ENCODE measurements at regions not wholly inside any gene's neighbourhood (a gene's known extent, or its start where the extent isn't known, plus 50 kb on each side); places are given as distances from the start of the nearest gene placed in this dataset.
A peak's percentile ranks its signal among the peaks of the same experiment; 100 is the strongest.

GRCh38 chr5:97545446-97545845 lies 362.4 kb upstream of the RIOK2 start:
- no peaks in the 10 kb centered on the region for H3K27me3 ChIP-seq
- H3K4me1 ChIP-seq: peaks cover 10% of the 10 kb centered on the region
- TF ChIP-seq CTCF (IDR thresholded peaks at IDR 0.05): no peak
- ATAC-seq: no peak
- intact Hi-C loops (cut with DNase I): no loop called here
- no peak overlapping the region for H3K27ac ChIP-seq
- no peaks in the 10 kb centered on the region for H3K36me3 ChIP-seq
- H3K4me3 ChIP-seq: no peak overlapping the region
- DNase-seq: no peak
- no peaks in the 10 kb centered on the region for H3K9me3 ChIP-seq

DNA sequence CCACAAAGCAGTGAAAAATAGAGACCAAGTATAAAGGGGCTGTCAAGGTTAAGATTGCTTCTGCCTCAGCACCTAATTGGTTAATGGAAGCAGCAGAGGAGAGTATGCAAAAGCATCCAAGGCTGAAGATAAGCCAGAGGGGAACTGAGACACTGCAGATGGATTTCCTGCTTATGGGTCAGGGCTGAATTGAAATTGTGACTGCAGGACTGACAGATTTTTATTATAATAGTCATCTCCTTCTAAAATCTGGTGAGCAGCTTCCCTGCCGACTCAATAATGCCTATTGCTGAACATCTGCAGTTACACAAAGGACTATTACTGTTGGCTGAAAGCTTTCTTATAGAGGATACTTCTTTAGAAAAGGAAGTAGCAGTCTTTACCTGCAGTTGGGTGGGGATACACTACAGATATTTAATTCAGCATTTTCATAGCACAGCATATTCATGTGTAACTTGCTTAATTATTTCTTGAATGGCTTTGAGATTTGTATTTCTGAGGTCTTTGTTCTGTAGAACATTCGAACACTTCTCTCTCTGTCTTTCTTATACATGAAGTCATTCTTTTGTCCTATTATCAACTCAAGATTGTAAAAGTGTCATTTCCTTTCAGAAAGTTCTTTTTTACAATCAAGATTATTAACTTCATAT lies 363.0 kb upstream of the RIOK2 start:
- Histone ChIP-seq H3K4me3 (no peak overlapping the region), H3K27me3 (no peaks in the 10 kb centered on the region), H3K9me3 (no peaks in the 10 kb centered on the region), H3K4me1 (peaks cover 10% of the 10 kb centered on the region), H3K36me3 (no peaks in the 10 kb centered on the region), H3K27ac (no peak overlapping the region)
- no peak for DNase-seq
- no peak for ATAC-seq
- TF ChIP-seq CTCF (IDR thresholded peaks at IDR 0.05): no peak
- intact Hi-C loops (cut with DNase I): no loop called here

DNA sequence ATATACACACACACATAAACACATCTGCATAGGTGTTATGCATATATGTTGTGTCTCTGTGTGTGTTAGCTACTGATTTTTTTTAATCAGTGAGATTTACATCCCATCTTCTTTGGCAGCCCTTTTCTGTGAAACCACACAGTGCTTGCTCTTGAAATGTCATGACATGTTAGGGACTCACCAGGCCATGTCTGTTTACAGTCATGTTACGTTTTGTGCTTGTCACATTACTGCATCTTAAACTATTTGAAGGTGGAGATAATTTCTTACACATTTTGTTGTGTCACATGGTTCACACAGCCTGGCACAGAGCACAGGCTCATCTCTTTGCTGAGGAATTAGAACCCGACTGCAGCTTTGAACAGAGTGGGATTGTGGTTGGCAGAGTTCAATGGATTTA lies 364.4 kb upstream of the RIOK2 start:
- DNase-seq: no peak
- H3K36me3 ChIP-seq: no peaks in the 10 kb centered on the region
- H3K27me3 ChIP-seq: no peaks in the 10 kb centered on the region
- no peaks in the 10 kb centered on the region for H3K9me3 ChIP-seq
- no peak for ATAC-seq
- intact Hi-C loops (cut with DNase I): no loop called here
- H3K4me3 ChIP-seq: no peak overlapping the region
- H3K27ac ChIP-seq: no peak overlapping the region
- TF ChIP-seq CTCF (IDR thresholded peaks at IDR 0.05): no peak
- H3K4me1 ChIP-seq: peaks cover 10% of the 10 kb centered on the region

GRCh38 chr5:97547999-97548738 lies 365.1 kb upstream of the RIOK2 start:
- TF ChIP-seq CTCF (IDR thresholded peaks at IDR 0.05): no peak
- H3K27me3 ChIP-seq: no peaks in the 10 kb centered on the region
- H3K4me1 ChIP-seq: peaks cover 10% of the 10 kb centered on the region
- no peaks in the 10 kb centered on the region for H3K36me3 ChIP-seq
- intact Hi-C loops (cut with DNase I): no loop called here
- ATAC-seq (peak; percentile 45), DNase-seq (no peak)
- no peaks in the 10 kb centered on the region for H3K9me3 ChIP-seq
- no peak overlapping the region for H3K27ac ChIP-seq
- H3K4me3 ChIP-seq: no peak overlapping the region

DNA sequence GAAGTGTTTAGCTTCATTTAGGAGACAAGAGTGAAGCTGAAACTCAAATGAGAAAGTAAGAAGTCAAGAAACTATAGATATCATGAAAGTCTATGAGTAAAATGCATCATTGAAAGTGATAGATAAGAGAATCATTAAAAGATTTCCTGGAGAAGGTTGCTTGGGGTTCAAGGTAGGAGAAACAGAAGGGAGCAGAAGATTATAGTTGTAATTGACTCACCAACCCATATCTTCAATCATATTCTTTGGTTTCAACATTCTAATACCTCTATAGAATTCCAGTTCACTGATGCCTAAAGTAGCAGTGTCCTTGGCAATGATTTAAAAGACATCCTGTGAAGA lies 365.7 kb upstream of the RIOK2 start:
- intact Hi-C loops (cut with DNase I): no loop called here
- peaks cover 10% of the 10 kb centered on the region for H3K4me1 ChIP-seq
- DNase-seq (no peak), ATAC-seq (no peak)
- H3K27me3 ChIP-seq: no peaks in the 10 kb centered on the region
- no peaks in the 10 kb centered on the region for H3K9me3 ChIP-seq
- H3K4me3 ChIP-seq: no peak overlapping the region
- no peak for TF ChIP-seq CTCF (IDR thresholded peaks at IDR 0.05)
- no peak overlapping the region for H3K27ac ChIP-seq
- H3K36me3 ChIP-seq: no peaks in the 10 kb centered on the region

Measured in upper lobe of right lung (tissue), 1 donor.